Hypothalamus (tissue), 51 donors: ENCODE measurements at regions not wholly inside any gene's neighbourhood (a gene's known extent, or its start where the extent isn't known, plus 50 kb on each side); places are given as distances from the start of the nearest gene placed in this dataset.
A peak's percentile ranks its signal among the peaks of the same experiment; 100 is the strongest.

Experiments used
- DNase-seq, 51 donors: peaks; one replicate each; lab custom pipeline; 2025; lab: John Stamatoyannopoulos, UW

- peak in 16 of 51 donors; percentile 6 to 42 (median 24) for DNase-seq
Observed at GRCh38 chr18:78733762-78734613, 245.6 kb upstream of the SALL3 start.

GRCh38 chr18:78734614-78734945 is 245.0 kb upstream of the SALL3 start:
- no peak for DNase-seq

- DNase-seq: no peak
Observed at GRCh38 chr18:78735131-78736014, 244.2 kb upstream of the SALL3 start.

- no peak for DNase-seq
Observed at GRCh38 chr18:78736015-78736690, 243.5 kb upstream of the SALL3 start.

- DNase-seq: no peak
Observed at GRCh38 chr18:78737006-78737915, 242.4 kb upstream of the SALL3 start.

- no peak for DNase-seq
Observed at GRCh38 chr18:78738076-78738690, 241.4 kb upstream of the SALL3 start.

- no peak for DNase-seq
Observed at GRCh38 chr18:78739115-78739514, 240.5 kb upstream of the SALL3 start.

- DNase-seq: no peak
Observed at GRCh38 chr18:78739882-78740677, 239.5 kb upstream of the SALL3 start.

GRCh38 chr18:78740876-78741275 is 238.7 kb upstream of the SALL3 start:
- DNase-seq: no peak

- no peak for DNase-seq
Observed at GRCh38 chr18:78741381-78742217, 238.0 kb upstream of the SALL3 start.

GRCh38 chr18:78742218-78742745 is 237.3 kb upstream of the SALL3 start:
- DNase-seq: no peak

- DNase-seq: no peak
Observed at GRCh38 chr18:78743078-78743477, 236.5 kb upstream of the SALL3 start.

GRCh38 chr18:78751664-78752063 is 228.0 kb upstream of the SALL3 start:
- DNase-seq: no peak

- DNase-seq: no peak
Observed at GRCh38 chr18:78753240-78753639, 226.4 kb upstream of the SALL3 start.

GRCh38 chr18:78754311-78755043 is 225.1 kb upstream of the SALL3 start:
- DNase-seq: no peak

GRCh38 chr18:78757014-78757413 is 222.6 kb upstream of the SALL3 start:
- no peak for DNase-seq

- DNase-seq: no peak
Observed at GRCh38 chr18:78758496-78758895, 221.1 kb upstream of the SALL3 start.
